ENCODE measurements at regions not wholly inside any gene's neighbourhood (a gene's known extent, or its start where the extent isn't known, plus 50 kb on each side); places are given as distances from the start of the nearest gene placed in this dataset.

DNA sequence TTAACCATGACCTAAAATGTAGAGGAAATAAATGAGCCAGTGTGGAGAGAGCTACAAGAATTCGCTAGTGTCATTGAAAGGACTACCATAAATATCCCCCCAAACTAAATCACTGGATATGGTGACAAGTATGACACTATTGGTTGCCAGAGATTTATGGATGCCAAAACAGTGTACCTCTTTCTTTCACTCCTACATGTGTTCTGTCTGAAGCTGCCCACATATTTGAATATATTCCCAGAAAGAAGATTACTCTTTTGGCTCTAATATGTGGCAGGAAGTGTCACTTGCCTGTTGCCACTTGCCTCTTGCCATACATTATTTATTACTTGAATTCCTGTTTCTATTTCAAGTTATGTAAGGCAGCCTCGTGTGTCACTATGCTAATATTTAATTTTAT lies 1573.6 kb downstream of the TECRL start:
- TF ChIP-seq EZH2 (IDR thresholded peaks at IDR 0.05) (no peak), POLR2AphosphoS5 (IDR thresholded peaks at IDR 0.05; ENCODE audit: borderline replicate concordance, low read depth, low read length) (no peak), FOXP2 (optimal IDR thresholded peaks at IDR 0.05; ENCODE audit: control extremely low read depth, extremely low read length, insufficient read depth) (no peak)

Measured in SK-N-MC (cell line).